WTC11 (cell line): ENCODE measurements at regions not wholly inside any gene's neighbourhood (a gene's known extent, or its start where the extent isn't known, plus 50 kb on each side); places are given as distances from the start of the nearest gene placed in this dataset.

Experiments used
- ATAC-seq: fragments of 200-7000 bp; cut with Tn5 transposase; 2 replicates; pipeline ENCODE4 v1.10.0; 2021; ENCODE audit warnings: mild to moderate bottlenecking, moderate library complexity
- CTCF ChIA-PET: fragments of 300-600 bp; sonication (Branson Sonifier 250); formaldehyde crosslinking; loops from one replicate; lab custom pipeline; 2021; ENCODE audit warnings: antibody characterized with exemption; lab: Charles Lee
- POLR2A ChIA-PET: fragments of 350-600 bp; sonication (Branson Sonifier 250); formaldehyde crosslinking; loops from one replicate; lab custom pipeline; 2021; ENCODE audit warnings: antibody characterized with exemption; lab: Charles Lee
- DNase-seq: peaks from one replicate; pipeline ENCODE4 v3.0.0; 2021; ENCODE audit warnings: low spot score
- H3K27ac Mint-ChIP-seq: 2 replicates; pipeline ENCODE4 v1.8.0; 2021; ENCODE audit warnings: mixed read lengths
- H3K27me3 Mint-ChIP-seq: 2 replicates; pipeline ENCODE4 v1.8.0; 2021; ENCODE audit warnings: low read depth, mild to moderate bottlenecking, moderate library complexity, mixed read lengths
- H3K36me3 Mint-ChIP-seq: 2 replicates; pipeline ENCODE4 v1.8.0; 2021; ENCODE audit warnings: mixed read lengths
- H3K4me1 Mint-ChIP-seq: 2 replicates; pipeline ENCODE4 v1.8.0; 2022; ENCODE audit warnings: mixed read lengths
- H3K4me3 Mint-ChIP-seq: 2 replicates; pipeline ENCODE4 v1.8.0; 2021; ENCODE audit warnings: mild to moderate bottlenecking, moderate library complexity, mixed read lengths
- H3K9me3 Mint-ChIP-seq: 2 replicates; pipeline ENCODE4 v1.8.0; 2021; ENCODE audit warnings: mixed read lengths
- CREB1 ChIP-seq: sonication (generic); formaldehyde crosslinking; IDR thresholded peaks from 2 replicates; pipeline ENCODE4 v1.8.0; 2023; ENCODE audit warnings: mild to moderate bottlenecking, missing genetic modification reagents
- CREM ChIP-seq: sonication (generic); formaldehyde crosslinking; IDR thresholded peaks from 2 replicates; pipeline ENCODE4 v1.8.1; 2022; ENCODE audit warnings: mild to moderate bottlenecking, missing genetic modification reagents, moderate library complexity
- ETV6 ChIP-seq: sonication (generic); formaldehyde crosslinking; IDR thresholded peaks from 2 replicates; pipeline ENCODE4 v1.8.1; 2022; ENCODE audit warnings: mild to moderate bottlenecking, missing genetic modification reagents
- FOXK1 ChIP-seq: sonication (generic); formaldehyde crosslinking; IDR thresholded peaks from 2 replicates; pipeline ENCODE4 v1.8.0; 2022; ENCODE audit warnings: mild to moderate bottlenecking, moderate library complexity, missing genetic modification reagents
- GRHL2 ChIP-seq: fragments of 250-450 bp; sonication (Bioruptor Pico); IDR thresholded peaks from 2 replicates; pipeline ENCODE4 v1.8.0; 2022; ENCODE audit warnings: mild to moderate bottlenecking, moderate library complexity; ENCODE audit not compliant: insufficient replicate concordance, severe bottlenecking
- HMGA2 ChIP-seq: fragments of 250-450 bp; sonication (Bioruptor Pico); IDR thresholded peaks from 2 replicates; pipeline ENCODE4 v1.4.0; 2021; ENCODE audit warnings: mild to moderate bottlenecking, moderate library complexity
- JUN ChIP-seq: sonication (generic); formaldehyde crosslinking; IDR thresholded peaks from 2 replicates; pipeline ENCODE4 v1.8.0; 2023; ENCODE audit warnings: mild to moderate bottlenecking, missing genetic modification reagents
- OVOL2 ChIP-seq: fragments of 250-450 bp; sonication (Bioruptor Pico); IDR thresholded peaks from 2 replicates; pipeline ENCODE4 v1.9.0; 2021; ENCODE audit warnings: mild to moderate bottlenecking, borderline replicate concordance
- TCF7 ChIP-seq: sonication (generic); formaldehyde crosslinking; IDR thresholded peaks from 2 replicates; pipeline ENCODE4 v1.8.0; 2022; ENCODE audit warnings: mild to moderate bottlenecking, low read depth, missing genetic modification reagents, moderate library complexity
- TEAD1 ChIP-seq: sonication (generic); formaldehyde crosslinking; IDR thresholded peaks from 2 replicates; pipeline ENCODE4 v1.8.0; 2022; ENCODE audit warnings: mild to moderate bottlenecking, missing genetic modification reagents
- ZNF219 ChIP-seq: sonication (generic); formaldehyde crosslinking; IDR thresholded peaks from 2 replicates; pipeline ENCODE4 v1.8.0; 2023; ENCODE audit warnings: missing genetic modification reagents, mild to moderate bottlenecking, borderline replicate concordance
- ZNF396 ChIP-seq: fragments of 250-450 bp; sonication (Bioruptor Pico); IDR thresholded peaks from 2 replicates; pipeline ENCODE4 v1.8.0; 2021; ENCODE audit warnings: mild to moderate bottlenecking, moderate library complexity, borderline replicate concordance
- ZNF671 ChIP-seq: fragments of 250-450 bp; sonication (Bioruptor Pico); IDR thresholded peaks from 2 replicates; pipeline ENCODE4 v1.8.0; 2021; ENCODE audit warnings: mild to moderate bottlenecking
- TF ChIP-seq, protein P1 (sequence below): sonication (generic); formaldehyde crosslinking; IDR thresholded peaks from 2 replicates; pipeline ENCODE4 v1.8.1; 2022; ENCODE audit warnings: low read depth, mild to moderate bottlenecking, moderate library complexity, missing genetic modification reagents, borderline replicate concordance
- TF ChIP-seq, protein P2 (sequence below): sonication (generic); formaldehyde crosslinking; IDR thresholded peaks from 2 replicates; pipeline ENCODE4 v1.8.0; 2022; ENCODE audit warnings: mild to moderate bottlenecking, missing genetic modification reagents
- TF ChIP-seq, protein P3 (sequence below): fragments of 250-450 bp; sonication (Bioruptor Pico); IDR thresholded peaks from 2 replicates; pipeline ENCODE4 v1.9.0; 2021; ENCODE audit warnings: mild to moderate bottlenecking
- TF ChIP-seq, protein P4 (sequence below): fragments of 250-450 bp; sonication (Bioruptor Pico); IDR thresholded peaks from 2 replicates; pipeline ENCODE4 v1.9.0; 2021; ENCODE audit warnings: moderate library complexity, mild to moderate bottlenecking, inconsistent platforms, borderline replicate concordance
- TF ChIP-seq, protein P5 (sequence below): sonication (generic); formaldehyde crosslinking; IDR thresholded peaks from 2 replicates; pipeline ENCODE4 v1.8.0; 2022; ENCODE audit warnings: mild to moderate bottlenecking, missing genetic modification reagents
- TF ChIP-seq, protein P6 (sequence below): sonication (generic); formaldehyde crosslinking; IDR thresholded peaks from 2 replicates; pipeline ENCODE4 v1.8.1; 2022; ENCODE audit warnings: missing genetic modification reagents, borderline replicate concordance

DNA sequence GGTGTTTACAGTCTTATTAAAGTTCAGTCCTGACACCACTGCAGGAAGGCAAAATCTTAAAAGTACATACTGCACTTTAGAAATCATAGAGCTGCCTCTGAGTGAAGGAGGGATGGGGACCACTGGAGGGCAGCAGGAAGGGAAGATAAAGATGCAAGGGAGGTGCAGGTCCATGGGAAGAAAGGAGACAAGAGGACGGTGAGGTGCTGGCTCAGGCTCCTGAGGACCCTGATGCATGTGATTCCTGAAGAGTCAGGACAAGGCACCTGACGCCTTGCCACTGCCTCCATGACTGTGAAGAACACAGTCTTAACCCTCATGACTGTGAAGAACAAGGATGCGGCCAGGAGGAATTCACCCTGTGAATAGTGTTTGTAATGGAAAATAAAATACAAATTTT lies 116.2 kb upstream of the NPAS2 start:
- CTCF ChIA-PET, result interaction anchor here (1.0 kb wide), 1 partner anchor 27 kb away, joined by 3 read pairs; no protein-coding TSS in a partner anchor
- Mint-ChIP-seq H3K9me3 (peaks cover 24% of the 10 kb centered on the region), H3K27ac (no peak overlapping the region), H3K36me3 (no peaks in the 10 kb centered on the region; the same call in 1 of the 2 replicates), H3K4me3 (no peak overlapping the region), H3K27me3 (no peaks in the 10 kb centered on the region; the same call in 1 of the 2 replicates), H3K4me1 (peaks cover 18% of the 10 kb centered on the region)
- DNase-seq, result no peak
- POLR2A ChIA-PET, result no interaction called here
- peak; percentile 24; the same call in 1 of the 2 replicates for ATAC-seq
- TF ChIP-seq ZNF396 (CRISPR knock-in tag) (no peak), HMGA2 (CRISPR knock-in tag) (no peak), ZNF219 (CRISPR knock-in tag) (no peak), TEAD1 (CRISPR knock-in tag) (no peak), CREB1 (no peak), OVOL2 (no peak), JUN (no peak)
- TF ChIP-seq, protein P1, sequence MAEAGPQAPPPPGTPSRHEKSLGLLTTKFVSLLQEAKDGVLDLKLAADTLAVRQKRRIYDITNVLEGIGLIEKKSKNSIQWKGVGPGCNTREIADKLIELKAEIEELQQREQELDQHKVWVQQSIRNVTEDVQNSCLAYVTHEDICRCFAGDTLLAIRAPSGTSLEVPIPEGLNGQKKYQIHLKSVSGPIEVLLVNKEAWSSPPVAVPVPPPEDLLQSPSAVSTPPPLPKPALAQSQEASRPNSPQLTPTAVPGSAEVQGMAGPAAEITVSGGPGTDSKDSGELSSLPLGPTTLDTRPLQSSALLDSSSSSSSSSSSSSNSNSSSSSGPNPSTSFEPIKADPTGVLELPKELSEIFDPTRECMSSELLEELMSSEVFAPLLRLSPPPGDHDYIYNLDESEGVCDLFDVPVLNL (CRISPR knock-in tag), result no peak
- TF ChIP-seq, protein P2, sequence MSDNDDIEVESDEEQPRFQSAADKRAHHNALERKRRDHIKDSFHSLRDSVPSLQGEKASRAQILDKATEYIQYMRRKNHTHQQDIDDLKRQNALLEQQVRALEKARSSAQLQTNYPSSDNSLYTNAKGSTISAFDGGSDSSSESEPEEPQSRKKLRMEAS (CRISPR knock-in tag), result no peak
- TF ChIP-seq, protein P3, sequence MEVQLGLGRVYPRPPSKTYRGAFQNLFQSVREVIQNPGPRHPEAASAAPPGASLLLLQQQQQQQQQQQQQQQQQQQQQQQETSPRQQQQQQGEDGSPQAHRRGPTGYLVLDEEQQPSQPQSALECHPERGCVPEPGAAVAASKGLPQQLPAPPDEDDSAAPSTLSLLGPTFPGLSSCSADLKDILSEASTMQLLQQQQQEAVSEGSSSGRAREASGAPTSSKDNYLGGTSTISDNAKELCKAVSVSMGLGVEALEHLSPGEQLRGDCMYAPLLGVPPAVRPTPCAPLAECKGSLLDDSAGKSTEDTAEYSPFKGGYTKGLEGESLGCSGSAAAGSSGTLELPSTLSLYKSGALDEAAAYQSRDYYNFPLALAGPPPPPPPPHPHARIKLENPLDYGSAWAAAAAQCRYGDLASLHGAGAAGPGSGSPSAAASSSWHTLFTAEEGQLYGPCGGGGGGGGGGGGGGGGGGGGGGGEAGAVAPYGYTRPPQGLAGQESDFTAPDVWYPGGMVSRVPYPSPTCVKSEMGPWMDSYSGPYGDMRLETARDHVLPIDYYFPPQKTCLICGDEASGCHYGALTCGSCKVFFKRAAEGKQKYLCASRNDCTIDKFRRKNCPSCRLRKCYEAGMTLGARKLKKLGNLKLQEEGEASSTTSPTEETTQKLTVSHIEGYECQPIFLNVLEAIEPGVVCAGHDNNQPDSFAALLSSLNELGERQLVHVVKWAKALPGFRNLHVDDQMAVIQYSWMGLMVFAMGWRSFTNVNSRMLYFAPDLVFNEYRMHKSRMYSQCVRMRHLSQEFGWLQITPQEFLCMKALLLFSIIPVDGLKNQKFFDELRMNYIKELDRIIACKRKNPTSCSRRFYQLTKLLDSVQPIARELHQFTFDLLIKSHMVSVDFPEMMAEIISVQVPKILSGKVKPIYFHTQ (CRISPR knock-in tag), result no peak
- TF ChIP-seq, protein P4, sequence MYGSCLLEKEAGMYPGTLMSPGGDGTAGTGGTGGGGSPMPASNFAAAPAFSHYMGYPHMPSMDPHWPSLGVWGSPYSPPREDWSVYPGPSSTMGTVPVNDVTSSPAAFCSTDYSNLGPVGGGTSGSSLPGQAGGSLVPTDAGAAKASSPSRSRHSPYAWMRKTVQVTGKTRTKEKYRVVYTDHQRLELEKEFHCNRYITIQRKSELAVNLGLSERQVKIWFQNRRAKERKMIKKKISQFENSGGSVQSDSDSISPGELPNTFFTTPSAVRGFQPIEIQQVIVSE, result no peak
- TF ChIP-seq, protein P5, sequence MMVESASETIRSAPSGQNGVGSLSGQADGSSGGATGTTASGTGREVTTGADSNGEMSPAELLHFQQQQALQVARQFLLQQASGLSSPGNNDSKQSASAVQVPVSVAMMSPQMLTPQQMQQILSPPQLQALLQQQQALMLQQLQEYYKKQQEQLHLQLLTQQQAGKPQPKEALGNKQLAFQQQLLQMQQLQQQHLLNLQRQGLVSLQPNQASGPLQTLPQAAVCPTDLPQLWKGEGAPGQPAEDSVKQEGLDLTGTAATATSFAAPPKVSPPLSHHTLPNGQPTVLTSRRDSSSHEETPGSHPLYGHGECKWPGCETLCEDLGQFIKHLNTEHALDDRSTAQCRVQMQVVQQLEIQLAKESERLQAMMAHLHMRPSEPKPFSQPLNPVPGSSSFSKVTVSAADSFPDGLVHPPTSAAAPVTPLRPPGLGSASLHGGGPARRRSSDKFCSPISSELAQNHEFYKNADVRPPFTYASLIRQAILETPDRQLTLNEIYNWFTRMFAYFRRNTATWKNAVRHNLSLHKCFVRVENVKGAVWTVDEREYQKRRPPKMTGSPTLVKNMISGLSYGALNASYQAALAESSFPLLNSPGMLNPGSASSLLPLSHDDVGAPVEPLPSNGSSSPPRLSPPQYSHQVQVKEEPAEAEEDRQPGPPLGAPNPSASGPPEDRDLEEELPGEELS (CRISPR knock-in tag), result no peak

DNA sequence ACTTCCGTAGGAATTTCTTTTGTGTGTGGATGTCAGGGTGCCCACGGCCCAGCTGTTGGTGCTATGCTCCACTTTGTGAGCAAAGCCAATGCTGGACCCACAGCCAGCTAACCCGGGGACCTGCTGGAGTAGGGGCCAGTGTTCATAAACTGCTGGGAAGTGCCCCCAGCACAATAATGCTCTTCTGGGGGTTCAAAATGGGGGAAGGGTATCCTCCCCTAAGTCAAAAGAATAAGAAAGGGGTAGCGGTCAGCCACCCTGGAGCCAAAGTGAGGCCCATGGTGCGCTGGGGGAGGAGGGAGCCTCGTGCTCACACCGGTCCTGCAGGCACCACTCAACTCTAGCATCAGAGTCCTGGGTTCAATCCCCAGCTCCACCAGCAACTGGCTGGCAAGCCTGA lies 115.8 kb upstream of the NPAS2 start:
- Mint-ChIP-seq H3K4me1 (peaks cover 18% of the 10 kb centered on the region), H3K27ac (no peak overlapping the region), H3K9me3 (peaks cover 24% of the 10 kb centered on the region), H3K36me3 (no peaks in the 10 kb centered on the region; the same call in 1 of the 2 replicates), H3K27me3 (no peaks in the 10 kb centered on the region; the same call in 1 of the 2 replicates), H3K4me3 (no peak overlapping the region)
- ChIA-PET CTCF (interaction anchor here (1.0 kb wide), 1 partner anchor 26 kb away, joined by 3 read pairs; no protein-coding TSS in a partner anchor), POLR2A (no interaction called here)
- TF ChIP-seq TCF7 (CRISPR knock-in tag) (no peak), GRHL2 (CRISPR knock-in tag) (no peak), CREM (no peak), FOXK1 (CRISPR knock-in tag) (no peak), ZNF671 (no peak), ETV6 (no peak)
- TF ChIP-seq, protein P6, sequence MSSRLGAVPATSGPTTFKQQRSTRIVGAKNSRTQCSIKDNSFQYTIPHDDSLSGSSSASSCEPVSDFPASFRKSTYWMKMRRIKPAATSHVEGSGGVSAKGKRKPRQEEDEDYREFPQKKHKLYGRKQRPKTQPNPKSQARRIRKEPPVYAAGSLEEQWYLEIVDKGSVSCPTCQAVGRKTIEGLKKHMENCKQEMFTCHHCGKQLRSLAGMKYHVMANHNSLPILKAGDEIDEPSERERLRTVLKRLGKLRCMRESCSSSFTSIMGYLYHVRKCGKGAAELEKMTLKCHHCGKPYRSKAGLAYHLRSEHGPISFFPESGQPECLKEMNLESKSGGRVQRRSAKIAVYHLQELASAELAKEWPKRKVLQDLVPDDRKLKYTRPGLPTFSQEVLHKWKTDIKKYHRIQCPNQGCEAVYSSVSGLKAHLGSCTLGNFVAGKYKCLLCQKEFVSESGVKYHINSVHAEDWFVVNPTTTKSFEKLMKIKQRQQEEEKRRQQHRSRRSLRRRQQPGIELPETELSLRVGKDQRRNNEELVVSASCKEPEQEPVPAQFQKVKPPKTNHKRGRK (CRISPR knock-in tag), result no peak
- TF ChIP-seq, protein P1 (CRISPR knock-in tag), result no peak
- ATAC-seq (no peak), DNase-seq (no peak)
